ENCODE measurements at regions not wholly inside any gene's neighbourhood (a gene's known extent, or its start where the extent isn't known, plus 50 kb on each side); places are given as distances from the start of the nearest gene placed in this dataset.

DNA sequence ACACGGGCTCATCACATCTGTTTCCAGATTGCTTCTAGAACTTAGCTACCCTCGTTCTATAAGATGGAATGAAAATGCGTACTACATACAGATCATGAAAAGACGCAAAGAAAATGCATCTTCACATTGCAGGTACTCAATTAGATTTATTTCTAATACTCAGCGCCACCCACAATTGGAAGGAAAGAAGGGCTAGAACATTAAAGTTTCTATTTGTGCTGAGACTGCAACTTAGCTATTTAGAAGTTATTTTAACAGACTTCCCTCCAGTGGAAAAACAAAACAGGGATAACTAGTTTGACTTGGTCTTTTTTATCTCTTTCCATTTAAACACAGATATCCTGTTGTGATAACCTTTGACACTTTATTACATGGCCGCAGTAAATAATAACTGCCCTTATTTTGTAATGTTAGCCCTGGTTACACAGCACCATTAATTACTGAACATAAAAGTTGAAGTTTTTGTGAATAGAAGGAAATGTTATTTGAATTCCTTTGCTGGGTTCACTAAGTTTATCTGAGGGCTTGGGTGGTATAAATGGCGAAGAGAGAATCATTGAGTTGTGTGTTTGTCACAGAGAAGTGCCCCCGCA, 86.9 kb upstream of the SLC25A26 start:
- Histone ChIP-seq H3K4me1 (ENCODE audit: control insufficient read depth, extremely low read depth, insufficient read depth, low read length) (peaks cover 24% of the 10 kb centered on the region), H2AFZ (ENCODE audit: low read depth, low read length) (no peak overlapping the region), H3K4me3 (replicated peaks in 1 of 3; ENCODE audit: insufficient read depth in 1 of 3, low read depth in 1 of 3, low read length in 3 of 3) (peak overlapping the region in 1 of 3 experiments; percentile 2), H3K4me2 (ENCODE audit: insufficient read depth, low read length) (peak overlapping the region; percentile 71), H3K27me3 (ENCODE audit: control insufficient read depth in 2 of 2, insufficient read depth in 2 of 2, low read length in 2 of 2) (peaks cover 0 to under 1% of the 10 kb centered on the region in 2 experiments), H3K9ac (replicated peaks; ENCODE audit: extremely low read depth, insufficient read depth, low read length) (peak overlapping the region; percentile 8), H4K20me1 (replicated peaks; ENCODE audit: control insufficient read depth, extremely low read depth, insufficient read depth, low read length) (no peaks in the 10 kb centered on the region), H3K9me1 (replicated peaks; ENCODE audit: control insufficient read depth, extremely low read depth, insufficient read depth, low read length) (no peaks in the 10 kb centered on the region), H3K27ac (ENCODE audit: insufficient read depth, low read depth, low read length) (peak overlapping the region; percentile 68), H3K9me3 (replicated peaks; ENCODE audit: control insufficient read depth, insufficient read depth, low read length) (no peaks in the 10 kb centered on the region), H3K36me3 (ENCODE audit: control insufficient read depth in 2 of 2, extremely low read depth in 1 of 2, insufficient read depth in 2 of 2, low read length in 2 of 2) (no peaks in the 10 kb centered on the region), H3K79me2 (ENCODE audit: control insufficient read depth, insufficient read depth, low read length) (no peaks in the 10 kb centered on the region)
- FAIRE-seq (peak; percentile 81), DNase-seq (ENCODE audit: low read depth, low spot score) (peak; percentile 95)
- dilution Hi-C loops (cut with MboI; ENCODE audit: extremely low pct_ligation_motif_present, low sequenced_read_pairs) (no loop called here), intact Hi-C loops (cut with micrococcal nuclease) (loop anchor here (1.0 kb wide), 4 partner anchors 18 to 185 kb away; partner anchors contain the start of gene MAGI1)
- no TSS peak for BruUV-seq (replicated peaks)
- TF ChIP-seq POLR2A (IDR thresholded peaks at IDR 0.05; ENCODE audit: low read depth, low read length): peak; percentile 55
- TF ChIP-seq FOS (IDR thresholded peaks at IDR 0.05; ENCODE audit: borderline replicate concordance, insufficient read depth, low read length): no peak
- TF ChIP-seq GATA2 (IDR thresholded peaks at IDR 0.05; ENCODE audit: insufficient read depth, insufficient read length, low read depth, low read length): peak; percentile 78
- TF ChIP-seq JUN (IDR thresholded peaks at IDR 0.05; ENCODE audit: borderline replicate concordance, insufficient read depth, insufficient read length, low read depth): peak; percentile 53
- TF ChIP-seq MYC (IDR thresholded peaks at IDR 0.05; ENCODE audit: low read depth, low read length): no peak
- no peak for TF ChIP-seq EZH2 (IDR thresholded peaks at IDR 0.05; ENCODE audit: borderline replicate concordance, low read depth, low read length, severe bottlenecking)
- TF ChIP-seq, protein P1, sequence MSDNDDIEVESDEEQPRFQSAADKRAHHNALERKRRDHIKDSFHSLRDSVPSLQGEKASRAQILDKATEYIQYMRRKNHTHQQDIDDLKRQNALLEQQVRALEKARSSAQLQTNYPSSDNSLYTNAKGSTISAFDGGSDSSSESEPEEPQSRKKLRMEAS (IDR thresholded peaks at IDR 0.05; ENCODE audit: insufficient read depth, insufficient read length): no peak
- TF ChIP-seq, protein P2, sequence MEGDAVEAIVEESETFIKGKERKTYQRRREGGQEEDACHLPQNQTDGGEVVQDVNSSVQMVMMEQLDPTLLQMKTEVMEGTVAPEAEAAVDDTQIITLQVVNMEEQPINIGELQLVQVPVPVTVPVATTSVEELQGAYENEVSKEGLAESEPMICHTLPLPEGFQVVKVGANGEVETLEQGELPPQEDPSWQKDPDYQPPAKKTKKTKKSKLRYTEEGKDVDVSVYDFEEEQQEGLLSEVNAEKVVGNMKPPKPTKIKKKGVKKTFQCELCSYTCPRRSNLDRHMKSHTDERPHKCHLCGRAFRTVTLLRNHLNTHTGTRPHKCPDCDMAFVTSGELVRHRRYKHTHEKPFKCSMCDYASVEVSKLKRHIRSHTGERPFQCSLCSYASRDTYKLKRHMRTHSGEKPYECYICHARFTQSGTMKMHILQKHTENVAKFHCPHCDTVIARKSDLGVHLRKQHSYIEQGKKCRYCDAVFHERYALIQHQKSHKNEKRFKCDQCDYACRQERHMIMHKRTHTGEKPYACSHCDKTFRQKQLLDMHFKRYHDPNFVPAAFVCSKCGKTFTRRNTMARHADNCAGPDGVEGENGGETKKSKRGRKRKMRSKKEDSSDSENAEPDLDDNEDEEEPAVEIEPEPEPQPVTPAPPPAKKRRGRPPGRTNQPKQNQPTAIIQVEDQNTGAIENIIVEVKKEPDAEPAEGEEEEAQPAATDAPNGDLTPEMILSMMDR (IDR thresholded peaks at IDR 0.05; ENCODE audit: extremely low read depth in 1 of 2, insufficient read depth in 1 of 2, low read depth in 1 of 2, low read length in 2 of 2): no peak
- POLR2A ChIA-PET: interaction anchor here (1.1 to 1.3 kb wide), 2 partner anchors 17 to 87 kb away, joined by 3 read pairs; no protein-coding TSS in a partner anchor
- CTCF ChIA-PET: interaction anchor here (0.7 to 2.4 kb wide), 13 partner anchors 9 to 383 kb away, joined by 3 to 11 read pairs (median 4); partner anchors contain the start of gene SLC25A26
